ENCODE measurements at regions not wholly inside any gene's neighbourhood (a gene's known extent, or its start where the extent isn't known, plus 50 kb on each side); places are given as distances from the start of the nearest gene placed in this dataset.

- Histone ChIP-seq H2BK5ac (ENCODE audit: insufficient read length, low read length) (no peak overlapping the region), H3K4me2 (ENCODE audit: insufficient read depth, insufficient read length, low read length) (no peak overlapping the region), H4K20me1 (ENCODE audit: control insufficient read depth, insufficient read depth, insufficient read length) (no peaks in the 10 kb centered on the region), H2AK5ac (ENCODE audit: insufficient read length, low read length) (no peak overlapping the region), H3K27ac (ENCODE audit: insufficient read length, low read depth, low read length) (no peak overlapping the region), H2BK12ac (ENCODE audit: insufficient read length, low read depth, low read length) (no peak overlapping the region), H3K18ac (ENCODE audit: insufficient read length, low read depth, low read length) (no peak overlapping the region), H4K5ac (ENCODE audit: insufficient read length, low read depth, low read length) (no peak overlapping the region), H3K79me2 (ENCODE audit: insufficient read depth, low read length) (no peaks in the 10 kb centered on the region), H3K23me2 (ENCODE audit: insufficient read length, low read depth, low read length, poor library complexity, severe bottlenecking) (no peaks in the 10 kb centered on the region), H2BK15ac (ENCODE audit: low read depth, low read length) (no peak overlapping the region), H3K9me3 (ENCODE audit: control insufficient read depth, low read depth, low read length) (no peaks in the 10 kb centered on the region), H3K9ac (ENCODE audit: extremely low read depth, insufficient read length, low read length) (no peak overlapping the region), H4K8ac (replicated peaks; ENCODE audit: insufficient read length, low read depth, low read length) (no peak overlapping the region), H2BK20ac (ENCODE audit: low read depth, low read length, poor library complexity, severe bottlenecking) (no peak overlapping the region), H3K56ac (ENCODE audit: insufficient read length, low read depth, low read length) (no peak overlapping the region), H3K79me1 (ENCODE audit: insufficient read depth, low read depth, low read length, poor library complexity, severe bottlenecking) (no peaks in the 10 kb centered on the region), H3K4me1 (ENCODE audit: insufficient read depth, low read length) (no peaks in the 10 kb centered on the region), H2AFZ (ENCODE audit: low read length) (no peak overlapping the region), H3T11ph (ENCODE audit: low read length) (no peak overlapping the region), H3K23ac (ENCODE audit: insufficient read length, low read depth, low read length) (no peak overlapping the region), H3K27me3 (ENCODE audit: insufficient read depth, low read length) (no peaks in the 10 kb centered on the region), H3K4ac (ENCODE audit: low read depth, low read length) (no peak overlapping the region), H2BK120ac (ENCODE audit: low read depth, low read length, poor library complexity, severe bottlenecking) (no peak overlapping the region), H3K14ac (ENCODE audit: insufficient read depth, low read length) (no peak overlapping the region), H4K91ac (ENCODE audit: insufficient read length, low read depth, low read length) (no peak overlapping the region)
- Mint-ChIP-seq H3K4me3 (no peak overlapping the region), H3K27ac (no peak overlapping the region), H3K36me3 (ENCODE audit: insufficient read depth in 1 of 3, low read depth in 3 of 3) (no peaks in the 10 kb centered on the region), H3K4me1 (peaks cover 6% of the 10 kb centered on the region in 2 experiments), H3K27me3 (ENCODE audit: low read depth) (peaks cover 37% of the 10 kb centered on the region), H3K9me3 (no peaks in the 10 kb centered on the region)
- TF ChIP-seq CTCF (conservative IDR thresholded peaks at IDR 0.05): no peak
- DNase-seq: no peak
Measured at GRCh38 chr12:53871367-53871766, 67.3 kb upstream of the HOXC13 start.
